ENCODE measurements at regions not wholly inside any gene's neighbourhood (a gene's known extent, or its start where the extent isn't known, plus 50 kb on each side); places are given as distances from the start of the nearest gene placed in this dataset.
"Not testable (repeated sequence)": the region's sequence is repeated elsewhere in the genome, so short reads cannot be mapped to it uniquely, and the experiment has no call there.

- not testable (repeated sequence) for DNase-seq (ENCODE audit: low read depth)
These were observed 73.5 kb downstream of the NPIPA8 start for GRCh38 chr16:18263046-18263445.

- not testable (repeated sequence) for DNase-seq (ENCODE audit: low read depth)
These were observed 74.7 kb downstream of the NPIPA8 start for GRCh38 chr16:18261848-18262247.

- DNase-seq (ENCODE audit: low read depth), result not testable (repeated sequence)
These were observed 76.9 kb downstream of the NPIPA8 start for GRCh38 chr16:18259496-18260176.

GRCh38 chr16:18252943-18253342 lies 83.6 kb downstream of the NPIPA8 start:
- not testable (repeated sequence) for DNase-seq (ENCODE audit: low read depth)

GRCh38 chr16:18230505-18230904 lies 106.0 kb downstream of the NPIPA8 start:
- DNase-seq (ENCODE audit: low read depth), result not testable (repeated sequence)

GRCh38 chr16:18222054-18223009 lies 114.2 kb downstream of the NPIPA8 start:
- not testable (repeated sequence) for DNase-seq (ENCODE audit: low read depth)

- DNase-seq (ENCODE audit: low read depth), result not testable (repeated sequence)
These were observed 118.8 kb downstream of the NPIPA8 start for GRCh38 chr16:18217741-18218140.

- DNase-seq (ENCODE audit: low read depth), result not testable (repeated sequence)
These were observed 119.7 kb downstream of the NPIPA8 start for GRCh38 chr16:18216814-18217213.

GRCh38 chr16:18213810-18214209 lies 122.7 kb downstream of the NPIPA8 start:
- not testable (repeated sequence) for DNase-seq (ENCODE audit: low read depth)

GRCh38 chr16:18211505-18211904 lies 125.0 kb downstream of the NPIPA8 start:
- not testable (repeated sequence) for DNase-seq (ENCODE audit: low read depth)

GRCh38 chr16:18204786-18205185 lies 131.8 kb downstream of the NPIPA8 start:
- not testable (repeated sequence) for DNase-seq (ENCODE audit: low read depth)

- DNase-seq (ENCODE audit: low read depth), result not testable (repeated sequence)
These were observed 132.2 kb downstream of the NPIPA8 start for GRCh38 chr16:18204309-18204708.

GRCh38 chr16:18201511-18201910 lies 135.0 kb downstream of the NPIPA8 start:
- DNase-seq (ENCODE audit: low read depth), result not testable (repeated sequence)

GRCh38 chr16:18192389-18192788 lies 144.1 kb downstream of the NPIPA8 start:
- DNase-seq (ENCODE audit: low read depth), result not testable (repeated sequence)

- DNase-seq (ENCODE audit: low read depth), result not testable (repeated sequence)
These were observed 146.4 kb downstream of the NPIPA8 start for GRCh38 chr16:18190179-18190578.

- not testable (repeated sequence) for DNase-seq (ENCODE audit: low read depth)
These were observed 151.8 kb downstream of the NPIPA8 start for GRCh38 chr16:18184755-18185154.

GRCh38 chr16:18181028-18181427 lies 155.5 kb downstream of the NPIPA8 start:
- DNase-seq (ENCODE audit: low read depth), result not testable (repeated sequence)

GRCh38 chr16:18173945-18174497 lies 162.5 kb downstream of the NPIPA8 start:
- not testable (repeated sequence) for DNase-seq (ENCODE audit: low read depth)

- DNase-seq (ENCODE audit: low read depth), result not testable (repeated sequence)
These were observed 174.2 kb downstream of the NPIPA8 start for GRCh38 chr16:18162293-18162692.

- not testable (repeated sequence) for DNase-seq (ENCODE audit: low read depth)
These were observed 175.3 kb downstream of the NPIPA8 start for GRCh38 chr16:18161224-18161623.

GRCh38 chr16:18159185-18159584 lies 177.4 kb downstream of the NPIPA8 start:
- DNase-seq (ENCODE audit: low read depth), result not testable (repeated sequence)

- not testable (repeated sequence) for DNase-seq (ENCODE audit: low read depth)
These were observed 178.7 kb downstream of the NPIPA8 start for GRCh38 chr16:18157854-18158253.

Data from stimulated activated CD8-positive, alpha-beta memory T cell treated with anti-CD3 and anti-CD28 coated beads, Interleukin-7, amount 100 ng/mL, for 24 hours (primary cell).